NOMO-1 (cell line): ENCODE measurements at regions not wholly inside any gene's neighbourhood (a gene's known extent, or its start where the extent isn't known, plus 50 kb on each side); places are given as distances from the start of the nearest gene placed in this dataset.

Source experiments
- DNase-seq, 2 experiments: peaks; one replicate each; lab custom pipeline; 2025; ENCODE audit not compliant: unreplicated experiment in 2 of 2; lab: John Stamatoyannopoulos, UW

GRCh38 chr10:15462253-15462897, 91.3 kb upstream of the FAM171A1 start:
- no peak for DNase-seq

- no peak for DNase-seq
These were observed 90.4 kb upstream of the FAM171A1 start for GRCh38 chr10:15461353-15462108.

GRCh38 chr10:15460661-15461060, 89.6 kb upstream of the FAM171A1 start:
- DNase-seq = no peak

GRCh38 chr10:15459218-15459617, 88.1 kb upstream of the FAM171A1 start:
- no peak for DNase-seq

GRCh38 chr10:15457382-15457781, 86.3 kb upstream of the FAM171A1 start:
- no peak for DNase-seq

- no peak for DNase-seq
These were observed 84.4 kb upstream of the FAM171A1 start for GRCh38 chr10:15455456-15455855.

GRCh38 chr10:15453926-15454325, 82.8 kb upstream of the FAM171A1 start:
- DNase-seq = no peak

- DNase-seq = no peak
These were observed 82.4 kb upstream of the FAM171A1 start for GRCh38 chr10:15453457-15453856.

GRCh38 chr10:15452545-15452944, 81.5 kb upstream of the FAM171A1 start:
- DNase-seq = no peak

- no peak for DNase-seq
These were observed 80.3 kb upstream of the FAM171A1 start for GRCh38 chr10:15451137-15452094.

GRCh38 chr10:15448598-15448997, 77.5 kb upstream of the FAM171A1 start:
- DNase-seq = no peak

GRCh38 chr10:15445006-15445390, 73.9 kb upstream of the FAM171A1 start:
- no peak for DNase-seq

GRCh38 chr10:15444105-15445005, 73.3 kb upstream of the FAM171A1 start:
- no peak for DNase-seq

GRCh38 chr10:15442056-15442455, 71.0 kb upstream of the FAM171A1 start:
- DNase-seq = no peak

GRCh38 chr10:15440204-15440711, 69.2 kb upstream of the FAM171A1 start:
- no peak for DNase-seq

- no peak for DNase-seq
These were observed 68.3 kb upstream of the FAM171A1 start for GRCh38 chr10:15439341-15439842.

GRCh38 chr10:15436696-15437095, 65.6 kb upstream of the FAM171A1 start:
- DNase-seq = no peak

GRCh38 chr10:15433850-15434537, 62.9 kb upstream of the FAM171A1 start:
- DNase-seq = peak in 1 of 2 experiments; percentile 21

- DNase-seq = no peak
These were observed 61.2 kb upstream of the FAM171A1 start for GRCh38 chr10:15432266-15432665.
